Astrocyte of the spinal cord (primary cell): ENCODE measurements at regions not wholly inside any gene's neighbourhood (a gene's known extent, or its start where the extent isn't known, plus 50 kb on each side); places are given as distances from the start of the nearest gene placed in this dataset.

Experiments
- DNase-seq: peaks from one replicate; pipeline ENCODE4 v3.0.0; 2011; ENCODE audit warnings: low read depth, low spot score
- H3K4me3 ChIP-seq: 2 replicates; pipeline ENCODE4 v1.5.1; 2011; ENCODE audit warnings: low read depth, mild to moderate bottlenecking, low read length, moderate library complexity
- CTCF ChIP-seq: IDR thresholded peaks from 2 replicates; pipeline ENCODE4 v1.5.1; 2012; ENCODE audit warnings: low read depth, mild to moderate bottlenecking, low read length, inconsistent platforms
- in situ Hi-C: cut with HindIII; loops from 2 replicates; pipeline ENCODE4 v1.10.0; 2017; ENCODE audit warnings: low sequenced_read_pairs

- no peak for TF ChIP-seq CTCF
- in situ Hi-C loops, result no loop called here
- no peak overlapping the region for H3K4me3 ChIP-seq
- DNase-seq, result no peak
Measured at GRCh38 chr4:138400066-138400465, 157.9 kb upstream of the SLC7A11 start.

- TF ChIP-seq CTCF, result no peak
- H3K4me3 ChIP-seq, result no peak overlapping the region
- no peak for DNase-seq
- in situ Hi-C loops, result no loop called here
Measured at GRCh38 chr4:138399081-138399480, 156.9 kb upstream of the SLC7A11 start.

GRCh38 chr4:138398322-138398721, 156.2 kb upstream of the SLC7A11 start:
- no peak for TF ChIP-seq CTCF
- no peak overlapping the region for H3K4me3 ChIP-seq
- in situ Hi-C loops, result no loop called here
- DNase-seq, result no peak

GRCh38 chr4:138393886-138394610, 151.9 kb upstream of the SLC7A11 start:
- in situ Hi-C loops, result no loop called here
- no peak for DNase-seq
- H3K4me3 ChIP-seq, result no peak overlapping the region
- no peak for TF ChIP-seq CTCF

GRCh38 chr4:138392751-138393308, 150.7 kb upstream of the SLC7A11 start:
- no peak for DNase-seq
- H3K4me3 ChIP-seq, result no peak overlapping the region
- in situ Hi-C loops, result no loop called here
- no peak for TF ChIP-seq CTCF

- in situ Hi-C loops, result no loop called here
- no peak overlapping the region for H3K4me3 ChIP-seq
- no peak for DNase-seq
- no peak for TF ChIP-seq CTCF
Measured at GRCh38 chr4:138389976-138390685, 148.0 kb upstream of the SLC7A11 start.
